ENCODE measurements at regions not wholly inside any gene's neighbourhood (a gene's known extent, or its start where the extent isn't known, plus 50 kb on each side); places are given as distances from the start of the nearest gene placed in this dataset.

DNA sequence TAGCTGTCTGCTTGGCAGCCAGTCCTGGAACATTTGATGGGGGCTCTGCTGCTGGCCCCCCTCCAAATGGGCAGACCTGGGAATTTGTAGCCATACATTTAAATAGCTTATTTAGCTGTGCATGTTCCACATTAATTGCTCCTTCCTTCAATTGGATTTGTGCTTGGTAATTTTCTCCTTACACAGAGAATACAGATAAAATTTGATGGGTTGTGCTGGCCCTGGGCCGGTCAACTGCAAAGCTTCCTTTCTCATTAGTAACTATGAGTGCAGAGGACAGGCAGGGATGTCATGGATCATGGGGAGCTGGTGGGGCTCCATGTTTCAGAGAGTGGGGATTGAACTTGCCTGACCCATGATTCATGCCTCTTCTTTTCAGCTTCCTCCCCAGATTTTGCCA lies 201.5 kb upstream of the GHITM start:
- Histone ChIP-seq H3K9ac (ENCODE audit: low read depth, low read length, poor library complexity) (no peak overlapping the region), H3K27ac (replicated peaks; ENCODE audit: low read length) (no peak overlapping the region), H3K9me3 (replicated peaks in 1 of 2; ENCODE audit: control insufficient read depth in 2 of 2, insufficient read depth in 1 of 2, low read depth in 1 of 2, low read length in 2 of 2) (no peaks in the 10 kb centered on the region), H2BK15ac (ENCODE audit: low read length) (no peak overlapping the region), H3K27me3 (ENCODE audit: control insufficient read depth in 3 of 3, insufficient read depth in 3 of 3, low read depth in 1 of 3, low read length in 3 of 3) (no peaks in the 10 kb centered on the region), H3K18ac (ENCODE audit: low read length) (no peak overlapping the region), H2BK120ac (ENCODE audit: low read depth, low read length) (no peak overlapping the region), H2BK5ac (ENCODE audit: low read length) (no peak overlapping the region), H4K91ac (ENCODE audit: low read depth, low read length, poor library complexity) (no peak overlapping the region), H3K4ac (ENCODE audit: low read length) (no peak overlapping the region), H3K14ac (ENCODE audit: low read length) (no peak overlapping the region), H2AK5ac (ENCODE audit: low read depth, low read length) (no peak overlapping the region), H4K8ac (ENCODE audit: low read depth, low read length) (no peak overlapping the region), H2BK12ac (ENCODE audit: low read length) (no peak overlapping the region), H3K4me3 (ENCODE audit: low read length in 2 of 2) (no peak overlapping the region), H3K36me3 (replicated peaks in 1 of 2; ENCODE audit: control insufficient read depth in 2 of 2, insufficient read depth in 2 of 2, low read length in 2 of 2) (no peaks in the 10 kb centered on the region), H3K79me1 (ENCODE audit: low read depth, low read length) (no peaks in the 10 kb centered on the region), H2AFZ (ENCODE audit: low read length) (no peak overlapping the region), H3K4me1 (ENCODE audit: control insufficient read depth in 2 of 2, insufficient read depth in 1 of 2, low read depth in 1 of 2, low read length in 2 of 2) (no peaks in the 10 kb centered on the region), H3K4me2 (ENCODE audit: insufficient read depth, low read length, poor library complexity, severe bottlenecking) (no peak overlapping the region), H3K23ac (ENCODE audit: low read depth, low read length, poor library complexity) (no peak overlapping the region)
- DNase-seq (ENCODE audit: low spot score), result no peak
- no CpG with 5 or more reads among the region's 1 CpG for WGBS, 2 donors (ENCODE audit: extremely low coverage in 2 of 2, insufficient read length in 2 of 2, insufficient replicate concordance in 1 of 2)

DNA sequence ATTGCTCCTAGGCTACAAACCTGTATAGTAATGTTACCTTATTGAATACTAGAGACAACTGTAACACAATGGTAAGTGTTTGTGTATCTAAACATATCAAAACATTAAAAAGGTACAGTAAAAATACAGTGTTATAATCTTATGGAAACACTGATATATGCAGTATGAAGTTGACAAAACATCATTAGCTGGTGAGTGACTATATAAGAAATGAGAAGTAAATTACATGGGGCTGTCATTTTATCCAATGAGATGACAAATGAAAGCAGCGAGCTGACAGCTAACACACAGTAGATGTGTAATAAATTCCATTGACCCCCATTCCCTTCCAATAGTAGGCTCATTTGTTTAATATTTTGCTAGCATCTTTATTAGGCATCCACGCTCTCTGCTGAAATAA lies 198.1 kb upstream of the GHITM start:
- no peak overlapping the region for H2BK12ac ChIP-seq (ENCODE audit: low read length)
- H2BK15ac ChIP-seq (ENCODE audit: low read length), result no peak overlapping the region
- H2AK5ac ChIP-seq (ENCODE audit: low read depth, low read length), result no peak overlapping the region
- H3K36me3 ChIP-seq (replicated peaks in 1 of 2; ENCODE audit: control insufficient read depth in 2 of 2, insufficient read depth in 2 of 2, low read length in 2 of 2), result no peaks in the 10 kb centered on the region
- H2BK120ac ChIP-seq (ENCODE audit: low read depth, low read length), result no peak overlapping the region
- H3K9ac ChIP-seq (ENCODE audit: low read depth, low read length, poor library complexity), result no peak overlapping the region
- no peak overlapping the region for H2BK5ac ChIP-seq (ENCODE audit: low read length)
- no peak for DNase-seq (ENCODE audit: low spot score)
- H3K14ac ChIP-seq (ENCODE audit: low read length), result no peak overlapping the region
- no peak overlapping the region for H3K4ac ChIP-seq (ENCODE audit: low read length)
- H4K91ac ChIP-seq (ENCODE audit: low read depth, low read length, poor library complexity), result no peak overlapping the region
- H3K4me1 ChIP-seq (ENCODE audit: control insufficient read depth in 2 of 2, insufficient read depth in 1 of 2, low read depth in 1 of 2, low read length in 2 of 2), result no peaks in the 10 kb centered on the region
- no peak overlapping the region for H3K27ac ChIP-seq (replicated peaks; ENCODE audit: low read length)
- no peak overlapping the region for H3K18ac ChIP-seq (ENCODE audit: low read length)
- no peak overlapping the region for H4K8ac ChIP-seq (ENCODE audit: low read depth, low read length)
- no peak overlapping the region for H3K4me2 ChIP-seq (ENCODE audit: insufficient read depth, low read length, poor library complexity, severe bottlenecking)
- H3K79me1 ChIP-seq (ENCODE audit: low read depth, low read length), result no peaks in the 10 kb centered on the region
- WGBS, 2 donors (ENCODE audit: extremely low coverage in 2 of 2, insufficient read length in 2 of 2, insufficient replicate concordance in 1 of 2), result no CpG with 5 or more reads among the region's 2 CpGs
- no peak overlapping the region for H3K4me3 ChIP-seq (ENCODE audit: low read length in 2 of 2)
- H3K23ac ChIP-seq (ENCODE audit: low read depth, low read length, poor library complexity), result no peak overlapping the region
- H3K9me3 ChIP-seq (replicated peaks in 1 of 2; ENCODE audit: control insufficient read depth in 2 of 2, insufficient read depth in 1 of 2, low read depth in 1 of 2, low read length in 2 of 2), result no peaks in the 10 kb centered on the region
- H3K27me3 ChIP-seq (ENCODE audit: control insufficient read depth in 3 of 3, insufficient read depth in 3 of 3, low read depth in 1 of 3, low read length in 3 of 3), result no peaks in the 10 kb centered on the region
- no peak overlapping the region for H2AFZ ChIP-seq (ENCODE audit: low read length)

GRCh38 chr10:83942410-83942809 lies 196.9 kb upstream of the GHITM start:
- H3K9ac ChIP-seq (ENCODE audit: low read depth, low read length, poor library complexity), result no peak overlapping the region
- no peak overlapping the region for H3K4ac ChIP-seq (ENCODE audit: low read length)
- no peaks in the 10 kb centered on the region for H3K9me3 ChIP-seq (replicated peaks in 1 of 2; ENCODE audit: control insufficient read depth in 2 of 2, insufficient read depth in 1 of 2, low read depth in 1 of 2, low read length in 2 of 2)
- WGBS, 2 donors (ENCODE audit: extremely low coverage in 2 of 2, insufficient read length in 2 of 2, insufficient replicate concordance in 1 of 2), result no CpG with 5 or more reads among the region's 3 CpGs
- H3K79me1 ChIP-seq (ENCODE audit: low read depth, low read length), result no peaks in the 10 kb centered on the region
- no peak overlapping the region for H3K23ac ChIP-seq (ENCODE audit: low read depth, low read length, poor library complexity)
- H3K36me3 ChIP-seq (replicated peaks in 1 of 2; ENCODE audit: control insufficient read depth in 2 of 2, insufficient read depth in 2 of 2, low read length in 2 of 2), result no peaks in the 10 kb centered on the region
- no peaks in the 10 kb centered on the region for H3K27me3 ChIP-seq (ENCODE audit: control insufficient read depth in 3 of 3, insufficient read depth in 3 of 3, low read depth in 1 of 3, low read length in 3 of 3)
- no peak overlapping the region for H2BK120ac ChIP-seq (ENCODE audit: low read depth, low read length)
- no peak for DNase-seq (ENCODE audit: low spot score)
- no peak overlapping the region for H3K4me3 ChIP-seq (ENCODE audit: low read length in 2 of 2)
- no peak overlapping the region for H3K18ac ChIP-seq (ENCODE audit: low read length)
- no peak overlapping the region for H2BK12ac ChIP-seq (ENCODE audit: low read length)
- no peaks in the 10 kb centered on the region for H3K4me1 ChIP-seq (ENCODE audit: control insufficient read depth in 2 of 2, insufficient read depth in 1 of 2, low read depth in 1 of 2, low read length in 2 of 2)
- H2BK15ac ChIP-seq (ENCODE audit: low read length), result no peak overlapping the region
- H2BK5ac ChIP-seq (ENCODE audit: low read length), result no peak overlapping the region
- no peak overlapping the region for H3K14ac ChIP-seq (ENCODE audit: low read length)
- H3K27ac ChIP-seq (replicated peaks; ENCODE audit: low read length), result no peak overlapping the region
- no peak overlapping the region for H2AFZ ChIP-seq (ENCODE audit: low read length)
- no peak overlapping the region for H2AK5ac ChIP-seq (ENCODE audit: low read depth, low read length)
- H4K91ac ChIP-seq (ENCODE audit: low read depth, low read length, poor library complexity), result no peak overlapping the region
- no peak overlapping the region for H4K8ac ChIP-seq (ENCODE audit: low read depth, low read length)
- H3K4me2 ChIP-seq (ENCODE audit: insufficient read depth, low read length, poor library complexity, severe bottlenecking), result no peak overlapping the region

DNA sequence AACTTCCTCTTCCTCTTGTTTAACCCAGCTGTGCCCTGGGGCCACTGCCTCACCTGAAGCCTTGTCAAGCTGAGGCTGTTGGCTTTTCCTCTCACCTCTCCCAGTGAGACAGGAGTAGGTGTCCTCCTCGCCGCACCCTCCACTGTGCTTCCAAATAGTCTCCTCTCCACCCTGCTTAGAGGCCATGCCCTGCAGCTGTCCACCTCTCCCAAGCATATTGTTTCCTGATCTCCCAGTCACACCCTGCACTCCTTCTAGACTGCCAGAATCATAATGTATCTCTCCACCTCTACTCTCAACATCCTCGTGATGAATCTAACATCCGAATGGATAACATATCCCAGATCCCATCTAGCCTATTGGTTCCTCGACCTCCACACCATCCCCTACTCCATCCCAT lies 196.3 kb upstream of the GHITM start:
- H3K18ac ChIP-seq (ENCODE audit: low read length), result peak overlapping the region; percentile 55
- H3K4me1 ChIP-seq (ENCODE audit: control insufficient read depth in 2 of 2, insufficient read depth in 1 of 2, low read depth in 1 of 2, low read length in 2 of 2), result no peaks in the 10 kb centered on the region
- H2AFZ ChIP-seq (ENCODE audit: low read length), result no peak overlapping the region
- no peak overlapping the region for H4K8ac ChIP-seq (ENCODE audit: low read depth, low read length)
- H2AK5ac ChIP-seq (ENCODE audit: low read depth, low read length), result no peak overlapping the region
- H2BK15ac ChIP-seq (ENCODE audit: low read length), result no peak overlapping the region
- H3K14ac ChIP-seq (ENCODE audit: low read length), result no peak overlapping the region
- no peak overlapping the region for H2BK5ac ChIP-seq (ENCODE audit: low read length)
- H3K4me2 ChIP-seq (ENCODE audit: insufficient read depth, low read length, poor library complexity, severe bottlenecking), result no peak overlapping the region
- no peak overlapping the region for H3K27ac ChIP-seq (replicated peaks; ENCODE audit: low read length)
- no peak for DNase-seq (ENCODE audit: low spot score)
- H3K4ac ChIP-seq (ENCODE audit: low read length), result no peak overlapping the region
- H2BK120ac ChIP-seq (ENCODE audit: low read depth, low read length), result no peak overlapping the region
- no peaks in the 10 kb centered on the region for H3K9me3 ChIP-seq (replicated peaks in 1 of 2; ENCODE audit: control insufficient read depth in 2 of 2, insufficient read depth in 1 of 2, low read depth in 1 of 2, low read length in 2 of 2)
- no peaks in the 10 kb centered on the region for H3K36me3 ChIP-seq (replicated peaks in 1 of 2; ENCODE audit: control insufficient read depth in 2 of 2, insufficient read depth in 2 of 2, low read length in 2 of 2)
- no peak overlapping the region for H3K4me3 ChIP-seq (ENCODE audit: low read length in 2 of 2)
- H3K9ac ChIP-seq (ENCODE audit: low read depth, low read length, poor library complexity), result no peak overlapping the region
- no peaks in the 10 kb centered on the region for H3K79me1 ChIP-seq (ENCODE audit: low read depth, low read length)
- no peaks in the 10 kb centered on the region for H3K27me3 ChIP-seq (ENCODE audit: control insufficient read depth in 3 of 3, insufficient read depth in 3 of 3, low read depth in 1 of 3, low read length in 3 of 3)
- H3K23ac ChIP-seq (ENCODE audit: low read depth, low read length, poor library complexity), result peak overlapping the region; percentile 21
- no peak overlapping the region for H4K91ac ChIP-seq (ENCODE audit: low read depth, low read length, poor library complexity)
- no CpG with 5 or more reads among the region's 5 CpGs for WGBS, 2 donors (ENCODE audit: extremely low coverage in 2 of 2, insufficient read length in 2 of 2, insufficient replicate concordance in 1 of 2)
- H2BK12ac ChIP-seq (ENCODE audit: low read length), result no peak overlapping the region
